Left ventricle myocardium inferior (tissue), 1 donor: ENCODE measurements at regions not wholly inside any gene's neighbourhood (a gene's known extent, or its start where the extent isn't known, plus 50 kb on each side); places are given as distances from the start of the nearest gene placed in this dataset.

Experiments used
- DNase-seq: peaks from one replicate; pipeline ENCODE4 v3.0.0-alpha.2; 2020
- H3K27ac ChIP-seq: fragments of 200-600 bp; replicated peaks from 2 replicates; pipeline ENCODE4 v1.8.0; 2021
- H3K27me3 ChIP-seq: fragments of 200-600 bp; 2 replicates; pipeline ENCODE4 v1.8.0; 2021; ENCODE audit warnings: low read depth
- H3K36me3 ChIP-seq: fragments of 200-600 bp; 2 replicates; pipeline ENCODE4 v1.8.0; 2021
- H3K4me1 ChIP-seq: fragments of 200-600 bp; 2 replicates; pipeline ENCODE4 v1.8.0; 2021
- H3K4me3 ChIP-seq: fragments of 200-600 bp; 2 replicates; pipeline ENCODE4 v1.8.0; 2021; ENCODE audit warnings: mild to moderate bottlenecking, moderate library complexity
- H3K9me3 ChIP-seq: fragments of 200-600 bp; replicated peaks from 2 replicates; pipeline ENCODE4 v1.8.0; 2021
- CTCF ChIP-seq: fragments of 200-600 bp; IDR thresholded peaks from 2 replicates; pipeline ENCODE4 v1.8.0; 2021; ENCODE audit warnings: antibody characterized with exemption, mild to moderate bottlenecking, borderline replicate concordance
- intact Hi-C: fragments of 100-400 bp; cut with micrococcal nuclease; formaldehyde crosslinking; loops from one replicate; pipeline ENCODE4 v1.11.0; 2022
- donor health status: DM: no; HTN: yes; CAD: no; lungs with severe emphysema.

- Histone ChIP-seq H3K36me3 (no peaks in the 10 kb centered on the region), H3K9me3 (peaks cover 31% of the 10 kb centered on the region), H3K4me3 (no peak overlapping the region), H3K27ac (no peak overlapping the region), H3K4me1 (no peaks in the 10 kb centered on the region), H3K27me3 (peaks cover 14% of the 10 kb centered on the region)
- no peak for DNase-seq
- intact Hi-C loops: no loop called here
- no peak for TF ChIP-seq CTCF
Observed at GRCh38 chr14:95375539-95376109, 55.9 kb upstream of the CLMN start.

- no peak for DNase-seq
- TF ChIP-seq CTCF: no peak
- intact Hi-C loops: no loop called here
Observed at GRCh38 chr14:95374239-95374997, 54.7 kb upstream of the CLMN start.

GRCh38 chr14:95370076-95370475 is 50.4 kb upstream of the CLMN start:
- Histone ChIP-seq H3K4me3 (no peak overlapping the region), H3K27ac (no peak overlapping the region), H3K36me3 (no peaks in the 10 kb centered on the region), H3K4me1 (no peaks in the 10 kb centered on the region), H3K27me3 (peaks cover 9% of the 10 kb centered on the region), H3K9me3 (no peaks in the 10 kb centered on the region)
- intact Hi-C loops: no loop called here
- DNase-seq: no peak
- no peak for TF ChIP-seq CTCF

More at GRCh38 chr14:95374239-95374997, 54.7 kb upstream of the CLMN start:
- H3K4me1 ChIP-seq: no peaks in the 10 kb centered on the region
- H3K4me3 ChIP-seq: no peak overlapping the region
- H3K27me3 ChIP-seq: peaks cover 14% of the 10 kb centered on the region
- H3K27ac ChIP-seq: no peak overlapping the region
- H3K9me3 ChIP-seq: peaks cover 19% of the 10 kb centered on the region
- no peaks in the 10 kb centered on the region for H3K36me3 ChIP-seq
